KMS-11 (cell line): ENCODE measurements at regions not wholly inside any gene's neighbourhood (a gene's known extent, or its start where the extent isn't known, plus 50 kb on each side); places are given as distances from the start of the nearest gene placed in this dataset.
"Not testable (repeated sequence)": the region's sequence is repeated elsewhere in the genome, so short reads cannot be mapped to it uniquely, and the experiment has no call there.

ENCODE experiments used
- H2AFZ ChIP-seq: fragments of 200-600 bp; sonication (generic); 2 replicates; pipeline ENCODE4 v1.6.1; 2016; ENCODE audit warnings: antibody characterized with exemption, mixed run types, low read depth
- H3K27ac ChIP-seq: fragments of 200-600 bp; sonication (generic); 2 replicates; pipeline ENCODE4 v1.6.1; 2016; ENCODE audit warnings: mild to moderate bottlenecking, mixed run types
- H3K27me3 ChIP-seq: fragments of 200-600 bp; sonication (generic); 2 replicates; pipeline ENCODE4 v1.6.1; 2017; ENCODE audit warnings: mild to moderate bottlenecking, low read depth, mixed run types, moderate library complexity; ENCODE audit not compliant: insufficient read depth
- H3K36me3 ChIP-seq: fragments of 200-600 bp; sonication (generic); 2 replicates; pipeline ENCODE4 v1.6.1; 2017; ENCODE audit warnings: mild to moderate bottlenecking, mixed run types; ENCODE audit not compliant: insufficient read depth
- H3K4me1 ChIP-seq: fragments of 200-600 bp; sonication (generic); 2 replicates; pipeline ENCODE4 v1.6.1; 2016; ENCODE audit warnings: mild to moderate bottlenecking, low read depth, mixed run types; ENCODE audit not compliant: poor library complexity, severe bottlenecking
- H3K4me2 ChIP-seq: fragments of 200-600 bp; sonication (generic); 2 replicates; pipeline ENCODE4 v1.7.0; 2016; ENCODE audit warnings: mild to moderate bottlenecking, mixed run types
- H3K4me3 ChIP-seq: fragments of 200-600 bp; sonication (generic); IDR thresholded peaks from 2 replicates; pipeline ENCODE4 v1.6.1; 2017; ENCODE audit warnings: low read depth, low read length, mixed read lengths; ENCODE audit not compliant: insufficient read depth
- H3K79me2 ChIP-seq: fragments of 200-600 bp; sonication (generic); 2 replicates; pipeline ENCODE4 v1.6.1; 2016; ENCODE audit warnings: low read depth, mixed run types; ENCODE audit not compliant: insufficient read depth
- H3K9ac ChIP-seq: fragments of 200-600 bp; sonication (generic); 2 replicates; pipeline ENCODE4 v1.6.1; 2016; ENCODE audit warnings: mild to moderate bottlenecking, mixed run types
- H4K20me1 ChIP-seq: fragments of 200-600 bp; sonication (generic); 2 replicates; pipeline ENCODE4 v1.6.1; 2016; ENCODE audit warnings: mild to moderate bottlenecking, mixed run types; ENCODE audit not compliant: insufficient read depth
- CTCF ChIP-seq: fragments of 200-600 bp; sonication (generic); conservative IDR thresholded peaks from 2 replicates; pipeline ENCODE4 v1.6.1; 2017; ENCODE audit warnings: low read depth, mild to moderate bottlenecking, antibody characterized with exemption, low read length, moderate library complexity, mixed read lengths

- H2AFZ ChIP-seq = no peak overlapping the region
- H3K36me3 ChIP-seq = no peaks in the 10 kb centered on the region
These were observed 116.1 kb upstream of the CRBN start for GRCh38 chr3:3295586-3295985.

GRCh38 chr3:3291756-3292283 lies 112.3 kb upstream of the CRBN start:
- not testable (repeated sequence) for H3K4me1 ChIP-seq, H2AFZ ChIP-seq, H4K20me1 ChIP-seq, H3K4me2 ChIP-seq, H3K79me2 ChIP-seq, H3K36me3 ChIP-seq, H3K9ac ChIP-seq, H3K4me3 ChIP-seq, H3K27me3 ChIP-seq, H3K27ac ChIP-seq

More at GRCh38 chr3:3295586-3295985, 116.1 kb upstream of the CRBN start:
- TF ChIP-seq CTCF = no peak
- Histone ChIP-seq H3K4me2 (no peak overlapping the region), H3K4me3 (no peak overlapping the region), H4K20me1 (no peaks in the 10 kb centered on the region), H3K27me3 (no peaks in the 10 kb centered on the region), H3K9ac (no peak overlapping the region), H3K4me1 (no peaks in the 10 kb centered on the region), H3K27ac (no peak overlapping the region), H3K79me2 (no peaks in the 10 kb centered on the region)

- no peak overlapping the region for H3K4me2 ChIP-seq
- TF ChIP-seq CTCF = no peak
These were observed 108.8 kb upstream of the CRBN start for GRCh38 chr3:3288255-3288654.

GRCh38 chr3:3286014-3286413 lies 106.5 kb upstream of the CRBN start:
- Histone ChIP-seq H3K79me2 (no peaks in the 10 kb centered on the region), H3K4me3 (no peak overlapping the region), H2AFZ (no peak overlapping the region), H3K36me3 (no peaks in the 10 kb centered on the region), H3K9ac (no peak overlapping the region), H3K27ac (no peak overlapping the region), H3K4me2 (no peak overlapping the region), H3K27me3 (no peaks in the 10 kb centered on the region), H4K20me1 (no peaks in the 10 kb centered on the region), H3K4me1 (no peaks in the 10 kb centered on the region)
- TF ChIP-seq CTCF = no peak

More at GRCh38 chr3:3288255-3288654, 108.8 kb upstream of the CRBN start:
- H4K20me1 ChIP-seq = no peaks in the 10 kb centered on the region
- no peaks in the 10 kb centered on the region for H3K27me3 ChIP-seq
- no peak overlapping the region for H3K9ac ChIP-seq
- H3K27ac ChIP-seq = no peak overlapping the region
- no peaks in the 10 kb centered on the region for H3K36me3 ChIP-seq
- H3K79me2 ChIP-seq = no peaks in the 10 kb centered on the region
- H3K4me1 ChIP-seq = no peaks in the 10 kb centered on the region
- no peak overlapping the region for H2AFZ ChIP-seq
- H3K4me3 ChIP-seq = no peak overlapping the region

GRCh38 chr3:3281024-3281423 lies 101.5 kb upstream of the CRBN start:
- Histone ChIP-seq H3K9ac (no peak overlapping the region), H4K20me1 (no peaks in the 10 kb centered on the region), H3K4me3 (no peak overlapping the region), H3K4me2 (no peak overlapping the region), H3K27me3 (no peaks in the 10 kb centered on the region), H3K27ac (no peak overlapping the region), H3K79me2 (no peaks in the 10 kb centered on the region), H3K4me1 (no peaks in the 10 kb centered on the region), H3K36me3 (no peaks in the 10 kb centered on the region), H2AFZ (no peak overlapping the region)
- no peak for TF ChIP-seq CTCF
